Neural cell (in vitro differentiated cells): ENCODE measurements at regions not wholly inside any gene's neighbourhood (a gene's known extent, or its start where the extent isn't known, plus 50 kb on each side); places are given as distances from the start of the nearest gene placed in this dataset.

Experiments used
- H2AFZ ChIP-seq: fragments of 200-600, 300-800 bp; sonication (generic), shearing (Covaris generic); 2 replicates; pipeline ENCODE4 v1.6.0; 2014; ENCODE audit warnings: low read depth, mild to moderate bottlenecking, antibody characterized with exemption, low read length, moderate library complexity
- H3F3A ChIP-seq: fragments of 200-600 bp; shearing (Covaris generic); 2 replicates; pipeline ENCODE4 v1.6.1; 2016; ENCODE audit warnings: mild to moderate bottlenecking, moderate library complexity, mixed read lengths, antibody characterized with exemption, low read length; ENCODE audit not compliant: insufficient read depth, poor library complexity, severe bottlenecking
- H3K27ac ChIP-seq: fragments of 200-600, 300-800 bp; sonication (generic), shearing (Covaris generic); 2 replicates; pipeline ENCODE4 v1.5.1; 2014; ENCODE audit warnings: mild to moderate bottlenecking, low read length, moderate library complexity
- H3K27me3 ChIP-seq: fragments of 300-800, 200-600 bp; sonication (generic), shearing (Covaris generic); 2 replicates; pipeline ENCODE4 v1.6.0; 2014; ENCODE audit warnings: mild to moderate bottlenecking, low read depth, low read length, moderate library complexity; ENCODE audit not compliant: insufficient read depth
- H3K36me3 ChIP-seq: fragments of 300-800, 200-600 bp; sonication (generic), shearing (Covaris generic); 2 replicates; pipeline ENCODE4 v1.5.1; 2014; ENCODE audit warnings: mild to moderate bottlenecking, antibody characterized with exemption, low read length, moderate library complexity; ENCODE audit not compliant: insufficient read depth
- H3K4me2 ChIP-seq: fragments of 300-800, 200-600 bp; sonication (generic), shearing (Covaris generic); 2 replicates; pipeline ENCODE4 v1.6.0; 2014; ENCODE audit warnings: mild to moderate bottlenecking, low read length
- H3K4me3 ChIP-seq: fragments of 300-800, 200-600 bp; sonication (generic), shearing (Covaris generic); 2 replicates; pipeline ENCODE4 v1.5.1; 2014; ENCODE audit warnings: mild to moderate bottlenecking, low read length, moderate library complexity
- H3K79me2 ChIP-seq: fragments of 200-600 bp; shearing (Covaris generic); replicated peaks from 2 replicates; pipeline ENCODE4 v1.6.0; 2014; ENCODE audit warnings: mild to moderate bottlenecking, low read length, moderate library complexity; ENCODE audit not compliant: insufficient read depth
- H3K9ac ChIP-seq: fragments of 300-800, 200-600 bp; sonication (generic), shearing (Covaris generic); 2 replicates; pipeline ENCODE4 v1.6.1; 2016; ENCODE audit warnings: mild to moderate bottlenecking, low read length, mixed read lengths
- H3K9me2 ChIP-seq: fragments of 200-600 bp; shearing (Covaris generic); 2 replicates; pipeline ENCODE4 v1.6.1; 2016; ENCODE audit warnings: mild to moderate bottlenecking, low read length, mixed read lengths; ENCODE audit not compliant: insufficient read depth
- H3K9me3 ChIP-seq: fragments of 200-600, 300-800 bp; sonication (generic), shearing (Covaris generic); 2 replicates; pipeline ENCODE4 v1.6.1; 2016; ENCODE audit warnings: mild to moderate bottlenecking, mixed run types, low read length, moderate library complexity, mixed read lengths
- H4K20me1 ChIP-seq: fragments of 200-600 bp; shearing (Covaris generic); 2 replicates; pipeline ENCODE4 v1.6.1; 2016; ENCODE audit warnings: mild to moderate bottlenecking, mixed run types; ENCODE audit not compliant: insufficient read depth
- EP300 ChIP-seq: fragments of 450-650 bp; conservative IDR thresholded peaks from 2 replicates; pipeline ENCODE4 v1.6.1; 2014; ENCODE audit warnings: antibody characterized with exemption, mild to moderate bottlenecking, moderate library complexity; ENCODE audit not compliant: poor library complexity, severe bottlenecking
- EZH2 ChIP-seq: fragments of 200-600, 300-800 bp; shearing (Covaris generic), sonication (generic); IDR thresholded peaks from 2 replicates; pipeline ENCODE4 v1.6.1; 2014; ENCODE audit warnings: antibody characterized with exemption, low read length, borderline replicate concordance, mild to moderate bottlenecking; ENCODE audit not compliant: insufficient read depth, poor library complexity, severe bottlenecking
- MXI1 ChIP-seq: fragments of 450-650 bp; conservative IDR thresholded peaks from 2 replicates; pipeline ENCODE4 v1.6.1; 2014; ENCODE audit warnings: antibody characterized with exemption, mild to moderate bottlenecking; ENCODE audit not compliant: poor library complexity, severe bottlenecking
- POLR2AphosphoS5 ChIP-seq: IDR thresholded peaks from 2 replicates; pipeline ENCODE4 v1.6.1; 2012
- RAD21 ChIP-seq: fragments of 450-650 bp; conservative IDR thresholded peaks from 2 replicates; pipeline ENCODE4 v1.6.1; 2014; ENCODE audit warnings: antibody characterized with exemption, mild to moderate bottlenecking, moderate library complexity
- SMC3 ChIP-seq: fragments of 450-650 bp; conservative IDR thresholded peaks from 2 replicates; pipeline ENCODE4 v1.6.1; 2014; ENCODE audit warnings: antibody characterized with exemption, mild to moderate bottlenecking, moderate library complexity; ENCODE audit not compliant: poor library complexity
- TAF1 ChIP-seq: IDR thresholded peaks from 2 replicates; pipeline ENCODE4 v1.6.1; 2012; ENCODE audit warnings: low read depth
- TF ChIP-seq, protein P1 (sequence below): IDR thresholded peaks from 2 replicates; pipeline ENCODE4 v1.6.1; 2012; ENCODE audit warnings: borderline replicate concordance
- TF ChIP-seq, protein P2 (sequence below): fragments of 450-650 bp; IDR thresholded peaks from 2 replicates; pipeline ENCODE4 v1.5.1; 2014; ENCODE audit warnings: antibody characterized with exemption, mild to moderate bottlenecking, moderate library complexity; ENCODE audit not compliant: poor library complexity, severe bottlenecking

- no peaks in the 10 kb centered on the region for H3F3A ChIP-seq
These were observed 92.9 kb upstream of the MAST4 start for GRCh38 chr5:66503203-66503789.

GRCh38 chr5:66507106-66507505 lies 89.1 kb upstream of the MAST4 start:
- TF ChIP-seq TAF1, result no peak
- TF ChIP-seq EP300, result no peak
- no peak for TF ChIP-seq MXI1
- TF ChIP-seq RAD21, result no peak
- no peak for TF ChIP-seq SMC3
- TF ChIP-seq, protein P1, sequence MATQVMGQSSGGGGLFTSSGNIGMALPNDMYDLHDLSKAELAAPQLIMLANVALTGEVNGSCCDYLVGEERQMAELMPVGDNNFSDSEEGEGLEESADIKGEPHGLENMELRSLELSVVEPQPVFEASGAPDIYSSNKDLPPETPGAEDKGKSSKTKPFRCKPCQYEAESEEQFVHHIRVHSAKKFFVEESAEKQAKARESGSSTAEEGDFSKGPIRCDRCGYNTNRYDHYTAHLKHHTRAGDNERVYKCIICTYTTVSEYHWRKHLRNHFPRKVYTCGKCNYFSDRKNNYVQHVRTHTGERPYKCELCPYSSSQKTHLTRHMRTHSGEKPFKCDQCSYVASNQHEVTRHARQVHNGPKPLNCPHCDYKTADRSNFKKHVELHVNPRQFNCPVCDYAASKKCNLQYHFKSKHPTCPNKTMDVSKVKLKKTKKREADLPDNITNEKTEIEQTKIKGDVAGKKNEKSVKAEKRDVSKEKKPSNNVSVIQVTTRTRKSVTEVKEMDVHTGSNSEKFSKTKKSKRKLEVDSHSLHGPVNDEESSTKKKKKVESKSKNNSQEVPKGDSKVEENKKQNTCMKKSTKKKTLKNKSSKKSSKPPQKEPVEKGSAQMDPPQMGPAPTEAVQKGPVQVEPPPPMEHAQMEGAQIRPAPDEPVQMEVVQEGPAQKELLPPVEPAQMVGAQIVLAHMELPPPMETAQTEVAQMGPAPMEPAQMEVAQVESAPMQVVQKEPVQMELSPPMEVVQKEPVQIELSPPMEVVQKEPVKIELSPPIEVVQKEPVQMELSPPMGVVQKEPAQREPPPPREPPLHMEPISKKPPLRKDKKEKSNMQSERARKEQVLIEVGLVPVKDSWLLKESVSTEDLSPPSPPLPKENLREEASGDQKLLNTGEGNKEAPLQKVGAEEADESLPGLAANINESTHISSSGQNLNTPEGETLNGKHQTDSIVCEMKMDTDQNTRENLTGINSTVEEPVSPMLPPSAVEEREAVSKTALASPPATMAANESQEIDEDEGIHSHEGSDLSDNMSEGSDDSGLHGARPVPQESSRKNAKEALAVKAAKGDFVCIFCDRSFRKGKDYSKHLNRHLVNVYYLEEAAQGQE, result no peak
- TF ChIP-seq, protein P2, sequence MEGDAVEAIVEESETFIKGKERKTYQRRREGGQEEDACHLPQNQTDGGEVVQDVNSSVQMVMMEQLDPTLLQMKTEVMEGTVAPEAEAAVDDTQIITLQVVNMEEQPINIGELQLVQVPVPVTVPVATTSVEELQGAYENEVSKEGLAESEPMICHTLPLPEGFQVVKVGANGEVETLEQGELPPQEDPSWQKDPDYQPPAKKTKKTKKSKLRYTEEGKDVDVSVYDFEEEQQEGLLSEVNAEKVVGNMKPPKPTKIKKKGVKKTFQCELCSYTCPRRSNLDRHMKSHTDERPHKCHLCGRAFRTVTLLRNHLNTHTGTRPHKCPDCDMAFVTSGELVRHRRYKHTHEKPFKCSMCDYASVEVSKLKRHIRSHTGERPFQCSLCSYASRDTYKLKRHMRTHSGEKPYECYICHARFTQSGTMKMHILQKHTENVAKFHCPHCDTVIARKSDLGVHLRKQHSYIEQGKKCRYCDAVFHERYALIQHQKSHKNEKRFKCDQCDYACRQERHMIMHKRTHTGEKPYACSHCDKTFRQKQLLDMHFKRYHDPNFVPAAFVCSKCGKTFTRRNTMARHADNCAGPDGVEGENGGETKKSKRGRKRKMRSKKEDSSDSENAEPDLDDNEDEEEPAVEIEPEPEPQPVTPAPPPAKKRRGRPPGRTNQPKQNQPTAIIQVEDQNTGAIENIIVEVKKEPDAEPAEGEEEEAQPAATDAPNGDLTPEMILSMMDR, result no peak
- no peak for TF ChIP-seq EZH2
- TF ChIP-seq POLR2AphosphoS5, result no peak
- Histone ChIP-seq H4K20me1 (no peaks in the 10 kb centered on the region), H3K79me2 (no peaks in the 10 kb centered on the region), H3K4me2 (no peak overlapping the region), H3K4me3 (no peak overlapping the region), H3F3A (no peaks in the 10 kb centered on the region), H3K9ac (no peak overlapping the region), H3K9me2 (no peaks in the 10 kb centered on the region), H3K27ac (no peak overlapping the region), H3K9me3 (no peaks in the 10 kb centered on the region), H3K36me3 (no peaks in the 10 kb centered on the region), H2AFZ (no peak overlapping the region), H3K27me3 (no peaks in the 10 kb centered on the region)

More at GRCh38 chr5:66503203-66503789, 92.9 kb upstream of the MAST4 start:
- Histone ChIP-seq H2AFZ (no peak overlapping the region), H3K36me3 (no peaks in the 10 kb centered on the region), H3K9me3 (no peaks in the 10 kb centered on the region), H4K20me1 (no peaks in the 10 kb centered on the region), H3K9me2 (no peaks in the 10 kb centered on the region), H3K27me3 (no peaks in the 10 kb centered on the region), H3K79me2 (no peaks in the 10 kb centered on the region), H3K27ac (no peak overlapping the region), H3K4me2 (no peak overlapping the region), H3K9ac (no peak overlapping the region), H3K4me3 (no peak overlapping the region)
- TF ChIP-seq MXI1, result no peak
- TF ChIP-seq, protein P2, result no peak
- TF ChIP-seq RAD21, result no peak
- TF ChIP-seq TAF1, result no peak
- TF ChIP-seq EP300, result no peak
- TF ChIP-seq, protein P1, result no peak
- no peak for TF ChIP-seq SMC3
- no peak for TF ChIP-seq POLR2AphosphoS5
- no peak for TF ChIP-seq EZH2
